ENCODE measurements at regions not wholly inside any gene's neighbourhood (a gene's known extent, or its start where the extent isn't known, plus 50 kb on each side); places are given as distances from the start of the nearest gene placed in this dataset.

GRCh38 chr22:48396091-48396784 is 1431.4 kb downstream of the BRD1 start:
- WGBS, 2 donors = 69 to 71% methylated on average over 20 of the region's 20 CpGs
- Histone ChIP-seq H3K9me3 (no peaks in the 10 kb centered on the region), H3K27ac (no peak overlapping the region), H3K4me3 (no peak overlapping the region), H3K27me3 (no peaks in the 10 kb centered on the region), H3K4me1 (no peaks in the 10 kb centered on the region), H3K36me3 (no peaks in the 10 kb centered on the region)
- DNase-seq (ENCODE audit: low spot score in 2 of 2) = no peak
- TF ChIP-seq POLR2A (IDR thresholded peaks at IDR 0.05) = no peak

- Histone ChIP-seq H3K27ac (no peak overlapping the region), H3K4me3 (no peak overlapping the region), H3K27me3 (no peaks in the 10 kb centered on the region), H3K4me1 (no peaks in the 10 kb centered on the region), H3K36me3 (no peaks in the 10 kb centered on the region), H3K9me3 (no peaks in the 10 kb centered on the region)
- DNase-seq (ENCODE audit: low spot score in 2 of 2) = no peak
- WGBS, 2 donors = 81 to 82% methylated on average over 13 of the region's 13 CpGs
- TF ChIP-seq POLR2A (IDR thresholded peaks at IDR 0.05) (no peak), EP300 (IDR thresholded peaks at IDR 0.05) (no peak)
- TF ChIP-seq, protein P1, sequence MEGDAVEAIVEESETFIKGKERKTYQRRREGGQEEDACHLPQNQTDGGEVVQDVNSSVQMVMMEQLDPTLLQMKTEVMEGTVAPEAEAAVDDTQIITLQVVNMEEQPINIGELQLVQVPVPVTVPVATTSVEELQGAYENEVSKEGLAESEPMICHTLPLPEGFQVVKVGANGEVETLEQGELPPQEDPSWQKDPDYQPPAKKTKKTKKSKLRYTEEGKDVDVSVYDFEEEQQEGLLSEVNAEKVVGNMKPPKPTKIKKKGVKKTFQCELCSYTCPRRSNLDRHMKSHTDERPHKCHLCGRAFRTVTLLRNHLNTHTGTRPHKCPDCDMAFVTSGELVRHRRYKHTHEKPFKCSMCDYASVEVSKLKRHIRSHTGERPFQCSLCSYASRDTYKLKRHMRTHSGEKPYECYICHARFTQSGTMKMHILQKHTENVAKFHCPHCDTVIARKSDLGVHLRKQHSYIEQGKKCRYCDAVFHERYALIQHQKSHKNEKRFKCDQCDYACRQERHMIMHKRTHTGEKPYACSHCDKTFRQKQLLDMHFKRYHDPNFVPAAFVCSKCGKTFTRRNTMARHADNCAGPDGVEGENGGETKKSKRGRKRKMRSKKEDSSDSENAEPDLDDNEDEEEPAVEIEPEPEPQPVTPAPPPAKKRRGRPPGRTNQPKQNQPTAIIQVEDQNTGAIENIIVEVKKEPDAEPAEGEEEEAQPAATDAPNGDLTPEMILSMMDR (IDR thresholded peaks at IDR 0.05) = no peak
Measured at GRCh38 chr22:48395201-48395600, 1432.5 kb downstream of the BRD1 start.

DNA sequence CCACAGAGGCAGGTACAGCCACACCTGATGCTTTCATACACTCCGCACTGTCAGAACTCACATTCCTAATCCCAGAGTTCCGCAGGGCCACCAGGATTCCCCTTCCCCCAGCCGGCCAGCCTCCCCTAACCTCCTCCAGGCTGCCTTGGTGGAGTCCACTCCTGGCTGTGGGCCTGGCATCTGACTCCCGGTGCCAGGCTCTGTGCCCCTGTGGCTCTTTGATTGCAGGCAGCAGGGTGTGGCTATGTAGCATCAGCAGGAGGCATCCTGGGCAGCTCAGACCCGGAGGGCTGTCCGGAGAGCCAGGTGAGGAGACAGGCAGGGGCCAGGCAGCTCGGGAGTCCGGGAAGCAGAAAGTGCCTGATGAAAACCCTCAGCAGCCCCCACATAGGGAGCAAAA is 1432.9 kb downstream of the BRD1 start:
- Histone ChIP-seq H3K36me3 (no peaks in the 10 kb centered on the region), H3K27me3 (no peaks in the 10 kb centered on the region), H3K4me3 (no peak overlapping the region), H3K27ac (no peak overlapping the region), H3K4me1 (no peaks in the 10 kb centered on the region), H3K9me3 (no peaks in the 10 kb centered on the region)
- WGBS, 2 donors = 79 to 83% methylated on average over 7 of the region's 8 CpGs
- no peak for DNase-seq (ENCODE audit: low spot score in 2 of 2)
- no peak for TF ChIP-seq POLR2A (IDR thresholded peaks at IDR 0.05)
- TF ChIP-seq EP300 (IDR thresholded peaks at IDR 0.05) = no peak

GRCh38 chr22:48393885-48394284 is 1433.8 kb downstream of the BRD1 start:
- TF ChIP-seq EP300 (IDR thresholded peaks at IDR 0.05) = no peak
- TF ChIP-seq POLR2A (IDR thresholded peaks at IDR 0.05) = no peak
- TF ChIP-seq, protein P1 (IDR thresholded peaks at IDR 0.05) = no peak
- Histone ChIP-seq H3K4me1 (no peaks in the 10 kb centered on the region), H3K36me3 (no peaks in the 10 kb centered on the region), H3K27me3 (no peaks in the 10 kb centered on the region), H3K27ac (no peak overlapping the region), H3K4me3 (no peak overlapping the region), H3K9me3 (no peaks in the 10 kb centered on the region)
- 86 to 87% methylated on average over 10 of the region's 10 CpGs for WGBS, 2 donors
- DNase-seq (ENCODE audit: low spot score in 2 of 2) = no peak

DNA sequence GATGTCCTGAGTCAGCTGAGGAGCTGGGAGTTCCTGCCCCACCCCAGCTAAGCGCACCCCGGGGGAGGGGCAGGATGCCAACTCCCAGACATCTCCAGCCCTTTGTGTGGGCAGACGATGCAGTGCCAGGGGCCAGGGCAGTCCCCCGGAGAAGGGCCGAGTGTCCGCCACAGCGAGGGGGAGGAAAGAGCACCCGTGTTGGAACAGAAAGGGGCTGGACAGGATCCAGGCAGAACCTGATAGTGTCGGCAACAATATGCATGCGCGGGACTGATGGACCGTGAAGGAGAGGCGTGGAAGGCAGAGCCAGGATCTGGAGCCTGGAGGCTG is 1434.7 kb downstream of the BRD1 start:
- 57 to 68% methylated on average over 13 of the region's 13 CpGs for WGBS, 2 donors
- no peak for DNase-seq (ENCODE audit: low spot score in 2 of 2)
- H3K27ac ChIP-seq = no peak overlapping the region
- H3K4me1 ChIP-seq = no peaks in the 10 kb centered on the region
- TF ChIP-seq, protein P1 (IDR thresholded peaks at IDR 0.05) = no peak
- no peak for TF ChIP-seq EP300 (IDR thresholded peaks at IDR 0.05)
- no peak for TF ChIP-seq POLR2A (IDR thresholded peaks at IDR 0.05)
- no peaks in the 10 kb centered on the region for H3K36me3 ChIP-seq
- H3K27me3 ChIP-seq = no peaks in the 10 kb centered on the region
- H3K9me3 ChIP-seq = no peaks in the 10 kb centered on the region
- no peak overlapping the region for H3K4me3 ChIP-seq

- no peak for DNase-seq (ENCODE audit: low spot score in 2 of 2)
- TF ChIP-seq, protein P1 (IDR thresholded peaks at IDR 0.05) = no peak
- H3K27me3 ChIP-seq = no peaks in the 10 kb centered on the region
- H3K36me3 ChIP-seq = no peaks in the 10 kb centered on the region
- peaks cover 0 to 5% (median 0%) of the 10 kb centered on the region in 4 donors for H3K9me3 ChIP-seq
- H3K4me1 ChIP-seq = no peaks in the 10 kb centered on the region
- WGBS, 2 donors = 67 to 75% methylated on average over 5 of the region's 5 CpGs
- H3K27ac ChIP-seq = no peak overlapping the region
- no peak overlapping the region for H3K4me3 ChIP-seq
Measured at GRCh38 chr22:48391820-48392219, 1435.9 kb downstream of the BRD1 start.

All from tibial nerve (tissue), 4 donors.